HG03354 (cell line): ENCODE measurements at regions not wholly inside any gene's neighbourhood (a gene's known extent, or its start where the extent isn't known, plus 50 kb on each side); places are given as distances from the start of the nearest gene placed in this dataset.
"Not testable (repeated sequence)": the region's sequence is repeated elsewhere in the genome, so short reads cannot be mapped to it uniquely, and the experiment has no call there.

ENCODE experiments used
- ATAC-seq: cut with Tn5 transposase; IDR thresholded peaks from one replicate; pipeline ENCODE4 v1.9.1; 2021; ENCODE audit warnings: mild to moderate bottlenecking; ENCODE audit not compliant: unreplicated experiment, poor library complexity, severe bottlenecking

GRCh38 chr1:189237008-189237407, 1240.7 kb downstream of the BRINP3 start:
- no peak for ATAC-seq

DNA sequence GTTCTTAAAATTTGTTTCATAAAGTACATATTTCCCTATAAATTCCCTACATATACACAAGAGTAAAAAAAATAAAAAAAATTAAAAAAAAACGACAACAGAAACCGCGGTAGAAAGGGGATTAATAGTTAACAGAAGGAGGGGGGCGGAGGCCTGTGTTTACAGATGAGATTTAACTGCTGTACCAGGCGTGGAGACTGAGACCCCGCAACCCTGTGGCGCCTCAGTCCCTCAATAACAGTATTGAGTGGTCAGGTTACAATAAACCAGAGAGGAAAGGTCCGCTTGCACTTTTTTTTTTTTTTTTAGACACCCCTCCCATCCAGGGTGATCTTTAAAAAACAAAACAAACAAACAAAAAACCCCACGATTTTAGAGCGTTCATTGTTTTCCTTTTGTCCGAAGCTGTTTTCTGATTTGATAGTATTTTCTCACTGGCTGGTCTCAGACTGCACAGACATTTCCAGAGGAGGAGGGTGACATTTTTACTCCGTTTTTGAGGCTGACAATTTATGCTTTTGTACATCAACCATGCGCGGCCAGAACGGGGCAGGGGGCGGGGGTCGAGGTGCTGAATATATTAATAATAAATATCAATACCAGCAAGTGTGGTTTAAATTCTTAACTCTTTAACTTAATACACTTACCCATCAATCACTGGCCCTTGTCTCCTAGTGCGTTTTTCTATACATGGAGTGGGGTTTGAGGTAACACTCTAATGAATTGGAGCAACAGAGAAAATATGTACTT, 1223.9 kb downstream of the BRINP3 start:
- ATAC-seq: no peak

GRCh38 chr1:189261128-189261527, 1216.5 kb downstream of the BRINP3 start:
- not testable (repeated sequence) for ATAC-seq

GRCh38 chr1:189269011-189269410, 1208.7 kb downstream of the BRINP3 start:
- ATAC-seq: no peak

DNA sequence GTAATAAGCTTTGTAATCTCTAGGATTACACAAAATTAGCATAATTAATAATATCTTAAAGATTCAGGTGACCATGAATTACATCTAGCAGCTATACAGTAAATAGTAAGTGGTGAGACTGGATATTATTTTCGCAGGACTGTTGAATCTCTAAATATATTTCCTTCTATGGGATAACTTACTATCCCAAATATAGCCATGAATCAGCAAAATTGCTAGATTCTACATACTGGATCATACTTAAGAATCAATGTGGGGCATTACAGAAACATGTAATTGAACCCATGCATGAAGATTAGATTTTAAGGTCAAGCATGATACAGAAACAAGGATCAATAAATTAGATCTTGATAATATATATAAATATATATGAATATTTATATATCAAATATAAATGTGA, 1203.4 kb downstream of the BRINP3 start:
- no peak for ATAC-seq

DNA sequence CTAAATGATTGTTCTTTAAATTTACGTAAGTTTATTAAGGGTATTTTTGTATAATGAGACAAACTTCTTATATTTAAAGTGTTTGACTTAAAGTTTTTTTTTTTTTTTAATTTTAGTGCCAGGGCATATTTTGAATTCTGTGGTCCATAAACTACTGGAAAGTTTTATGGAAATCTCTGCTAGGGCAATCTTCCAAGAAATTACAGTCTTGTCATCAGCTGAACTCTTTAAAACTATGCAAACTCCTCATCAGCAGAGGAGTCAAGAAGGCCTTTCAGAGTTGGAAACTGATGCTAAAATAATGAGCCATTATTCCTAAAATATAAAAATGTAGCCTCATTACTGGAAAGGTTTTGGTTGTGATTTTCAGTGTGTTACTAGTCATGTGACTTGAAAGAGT, 1201.9 kb downstream of the BRINP3 start:
- ATAC-seq: no peak

GRCh38 chr1:189289346-189289745, 1188.3 kb downstream of the BRINP3 start:
- ATAC-seq: no peak

- ATAC-seq: no peak
Observed at GRCh38 chr1:189301235-189301634, 1176.4 kb downstream of the BRINP3 start.

DNA sequence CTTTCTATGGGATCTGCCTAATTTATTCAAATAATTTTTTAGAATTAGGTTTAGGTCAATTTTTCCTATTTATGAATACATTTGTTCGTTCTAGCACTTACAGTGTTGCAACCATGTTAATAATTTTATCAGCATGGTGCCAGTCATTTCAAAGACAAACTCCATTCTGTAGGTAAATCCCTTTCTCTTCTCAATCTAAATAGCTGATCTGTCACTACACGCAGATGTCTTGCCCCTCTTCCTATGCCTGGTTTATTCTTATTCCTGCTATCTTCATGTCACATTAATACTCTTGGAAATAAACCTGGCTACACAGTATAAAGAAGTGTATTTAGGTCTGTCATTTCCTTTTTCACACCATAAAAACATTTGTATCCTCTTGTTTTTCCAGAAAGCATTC, 1172.4 kb downstream of the BRINP3 start:
- no peak for ATAC-seq

DNA sequence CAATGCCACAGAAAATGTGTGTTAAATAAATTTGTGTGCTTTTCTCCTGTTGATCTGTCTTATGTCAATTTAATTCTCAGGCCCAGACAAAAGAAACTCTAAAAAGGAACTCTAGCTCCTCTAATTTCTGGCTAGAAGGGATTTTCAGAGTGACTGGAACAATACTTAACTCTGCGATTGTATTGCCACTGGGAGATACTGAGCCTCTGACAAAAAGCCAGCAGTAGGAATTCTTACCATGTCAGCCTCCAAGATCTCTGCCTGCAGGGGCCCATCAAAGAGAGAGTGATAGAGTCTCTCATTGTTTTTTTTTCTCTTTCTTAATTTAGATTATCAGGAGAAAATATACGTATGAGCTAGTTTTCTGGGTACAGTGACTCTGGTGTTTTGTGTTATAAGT, 1165.7 kb downstream of the BRINP3 start:
- no peak for ATAC-seq

- ATAC-seq: no peak
Observed at GRCh38 chr1:189312499-189312898, 1165.2 kb downstream of the BRINP3 start.

GRCh38 chr1:189313488-189313887, 1164.2 kb downstream of the BRINP3 start:
- ATAC-seq: no peak

DNA sequence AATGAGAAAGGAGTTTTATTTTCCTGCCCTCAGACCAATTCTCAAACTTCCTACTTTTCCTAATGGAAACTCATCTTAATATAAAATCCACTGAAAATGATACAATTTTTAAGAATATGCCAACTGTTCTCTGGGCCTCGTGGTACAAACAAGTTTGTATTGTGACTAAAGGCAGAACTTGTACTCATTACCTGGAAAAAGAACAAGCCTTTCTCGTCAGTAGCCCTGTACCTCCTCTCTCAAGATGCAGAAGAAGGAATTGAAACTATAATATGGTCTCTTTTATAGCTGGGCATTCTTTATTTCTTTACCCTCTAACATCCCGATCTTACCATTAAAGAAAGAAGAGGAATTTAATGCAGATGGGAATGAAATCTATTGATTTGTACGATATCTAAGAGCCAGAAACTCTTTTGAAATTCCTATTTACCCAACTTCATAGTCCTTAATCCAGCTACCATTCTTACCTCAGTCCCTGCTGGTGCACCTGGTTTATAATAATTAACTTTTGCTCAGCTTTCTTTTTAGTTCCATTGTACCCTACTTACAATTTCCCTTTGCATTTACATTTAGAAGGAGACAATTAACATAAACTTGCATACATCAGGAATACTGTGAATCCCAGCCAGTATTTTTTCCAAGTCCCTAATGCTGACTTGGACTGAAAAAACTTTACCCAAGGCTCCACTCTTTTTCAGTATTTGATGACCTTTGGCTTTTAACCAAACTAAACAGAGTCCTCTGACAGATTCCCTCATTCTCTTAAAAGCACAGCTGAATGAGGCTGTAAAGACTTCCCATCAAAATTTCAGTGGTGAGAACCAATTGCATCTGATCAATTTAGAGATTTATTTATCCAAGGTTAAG, 1162.4 kb downstream of the BRINP3 start:
- ATAC-seq: no peak

- ATAC-seq: no peak
Observed at GRCh38 chr1:189323091-189323490, 1154.6 kb downstream of the BRINP3 start.

- ATAC-seq: not testable (repeated sequence)
Observed at GRCh38 chr1:189331071-189331470, 1146.6 kb downstream of the BRINP3 start.

GRCh38 chr1:189336115-189337100, 1141.3 kb downstream of the BRINP3 start:
- ATAC-seq: no peak

DNA sequence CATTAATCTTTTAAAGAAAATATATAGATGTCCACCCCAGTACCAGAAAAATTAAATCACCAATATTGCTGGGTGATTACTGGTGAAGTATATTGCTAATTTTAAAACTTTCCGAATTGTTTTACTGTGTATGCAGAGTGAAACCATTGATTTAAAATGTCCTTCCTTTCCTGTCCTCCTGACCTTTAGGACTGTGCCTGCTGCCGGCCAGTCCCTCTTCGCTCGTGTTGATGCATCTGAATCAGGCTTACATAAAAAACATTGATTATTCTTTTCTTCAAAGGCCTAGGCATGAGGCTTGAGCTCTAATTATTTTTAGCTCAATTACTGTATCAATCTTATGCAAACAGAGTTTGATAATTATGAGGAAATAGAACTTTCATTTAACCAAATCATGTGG, 1128.1 kb downstream of the BRINP3 start:
- no peak for ATAC-seq

DNA sequence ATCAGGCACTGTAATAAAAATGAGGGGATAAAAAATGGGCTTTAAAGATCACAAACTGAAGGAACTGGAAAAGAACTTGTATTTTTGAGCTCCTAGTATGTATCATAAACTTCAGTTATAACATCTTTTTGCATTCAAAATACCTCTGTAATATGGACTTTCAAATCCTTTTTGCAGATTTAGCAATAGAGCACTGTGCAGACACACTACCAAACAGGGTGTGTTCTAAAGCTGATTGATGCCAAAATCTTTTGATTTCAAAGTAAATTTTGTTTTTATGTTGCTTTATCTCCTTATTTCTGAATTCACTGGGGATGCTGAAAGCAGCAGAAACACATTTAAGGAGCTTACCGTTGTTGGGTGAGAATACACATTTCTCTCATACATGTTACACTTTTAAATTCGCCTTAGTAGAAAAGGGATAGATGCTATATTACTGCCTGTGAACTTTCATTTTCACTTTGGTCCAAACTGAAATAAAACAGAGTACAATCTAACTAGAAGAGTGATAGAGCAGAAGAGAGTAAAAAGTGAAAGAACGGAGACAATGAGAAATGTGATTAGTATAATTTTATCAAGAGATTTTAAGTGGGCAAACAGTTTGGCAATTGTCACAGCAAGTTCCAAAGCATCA, 1126.6 kb downstream of the BRINP3 start:
- ATAC-seq: no peak

DNA sequence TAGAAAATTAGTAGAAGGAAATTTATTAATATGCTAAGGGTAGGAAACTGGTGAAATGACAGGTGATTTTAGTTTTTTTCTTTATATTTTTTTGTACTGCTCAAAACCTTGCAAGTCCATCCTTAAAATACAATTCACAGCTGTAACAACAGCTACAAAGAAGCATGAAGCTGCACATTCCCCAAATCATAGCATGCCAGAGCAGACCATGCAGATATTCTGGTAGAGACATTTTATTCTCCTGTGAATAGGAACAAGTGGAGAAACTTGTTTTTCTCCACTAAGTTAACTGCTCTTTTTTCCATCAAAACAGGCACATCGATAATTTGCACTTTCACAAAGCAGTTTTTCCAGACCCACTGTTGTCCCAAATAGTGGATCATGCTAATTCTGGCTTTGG, 1125.7 kb downstream of the BRINP3 start:
- no peak for ATAC-seq
